Activated CD8-positive, alpha-beta T cell treated with anti-CD3 and anti-CD28 coated beads, Interleukin-2, amount 10 ng/mL, durations not matched to agents 7 days and 5 days (primary cell): ENCODE measurements at regions not wholly inside any gene's neighbourhood (a gene's known extent, or its start where the extent isn't known, plus 50 kb on each side); places are given as distances from the start of the nearest gene placed in this dataset.
"Not testable (repeated sequence)": the region's sequence is repeated elsewhere in the genome, so short reads cannot be mapped to it uniquely, and the experiment has no call there.

Source experiments
- ATAC-seq: fragments of 150-1000 bp; cut with Tn5 transposase; one replicate; pipeline ENCODE4 v1.10.0; 2021; ENCODE audit warnings: moderate library complexity
- CTCF ChIA-PET: fragments of 350-600 bp; sonication (Branson Sonifier 250); formaldehyde crosslinking; loops from one replicate; lab custom pipeline; 2021; ENCODE audit warnings: antibody characterized with exemption; lab: Charles Lee
- POLR2A ChIA-PET: fragments of 350-600 bp; sonication (Branson Sonifier 250); formaldehyde crosslinking; loops from one replicate; lab custom pipeline; 2021; ENCODE audit warnings: antibody characterized with exemption; lab: Charles Lee
- DNase-seq: peaks from one replicate; pipeline ENCODE4 v3.0.0-alpha.2; 2020
- H3K27ac Mint-ChIP-seq: one replicate; pipeline ENCODE4 v1.8.0; 2021; ENCODE audit warnings: mild to moderate bottlenecking, mixed read lengths
- H3K27me3 Mint-ChIP-seq: one replicate; pipeline ENCODE4 v1.8.0; 2021; ENCODE audit warnings: low read depth, mixed read lengths
- H3K36me3 Mint-ChIP-seq: one replicate; pipeline ENCODE4 v1.8.0; 2021; ENCODE audit warnings: low read depth, mixed read lengths
- H3K4me1 Mint-ChIP-seq: one replicate; pipeline ENCODE4 v1.8.0; 2021; ENCODE audit warnings: low read depth, mixed read lengths
- H3K4me3 Mint-ChIP-seq: one replicate; pipeline ENCODE4 v1.8.0; 2021; ENCODE audit warnings: mild to moderate bottlenecking, mixed read lengths
- H3K9me3 Mint-ChIP-seq: one replicate; pipeline ENCODE4 v1.8.0; 2022; ENCODE audit warnings: mixed read lengths; ENCODE audit not compliant: insufficient read depth

DNA sequence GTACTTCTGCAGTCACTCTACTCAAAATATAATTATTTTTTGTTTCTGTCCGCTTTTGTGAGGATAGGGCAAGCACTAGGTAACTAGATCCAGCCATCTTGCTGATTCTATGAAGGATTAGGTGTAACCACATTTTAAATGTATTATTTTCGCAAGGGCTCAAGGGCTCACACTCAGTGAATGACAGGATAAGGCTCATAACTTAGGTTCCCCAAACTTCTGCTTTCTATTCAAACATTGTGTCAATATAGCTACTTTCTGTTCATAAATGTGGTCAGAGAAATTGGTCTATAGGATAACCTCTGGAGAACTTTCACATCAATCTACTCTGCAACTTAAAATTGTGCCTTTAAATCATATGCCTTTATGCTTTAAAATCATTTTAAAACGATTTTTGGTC lies 1141.2 kb downstream of the SORCS1 start:
- Mint-ChIP-seq H3K9me3 (no peaks in the 10 kb centered on the region), H3K36me3 (no peaks in the 10 kb centered on the region), H3K4me1 (no peaks in the 10 kb centered on the region), H3K27ac (no peak overlapping the region), H3K4me3 (no peak overlapping the region), H3K27me3 (no peaks in the 10 kb centered on the region)
- ATAC-seq (no peak), DNase-seq (no peak)
- CTCF ChIA-PET = no interaction called here
- POLR2A ChIA-PET = no interaction called here

DNA sequence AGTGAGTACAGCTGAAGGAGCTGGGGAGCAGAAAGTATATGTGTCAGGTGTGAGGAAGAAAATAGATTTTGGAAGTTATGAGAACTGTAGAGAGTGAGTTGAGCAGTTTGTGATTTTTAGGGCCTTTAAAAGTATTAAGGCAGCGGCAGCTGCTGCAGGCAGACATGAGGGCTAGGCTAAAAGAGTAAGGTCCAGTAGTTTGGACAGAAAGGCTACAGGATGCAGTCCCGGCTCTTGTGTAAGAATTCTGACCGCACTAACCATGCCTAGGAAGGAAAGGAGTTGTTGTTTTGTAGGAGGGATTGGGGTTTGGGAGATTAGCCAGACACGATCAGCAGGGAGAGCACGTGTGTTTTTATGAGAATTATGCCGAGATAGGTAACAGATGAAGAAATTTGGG lies 1144.9 kb downstream of the SORCS1 start:
- H3K27me3 Mint-ChIP-seq, ATAC-seq, POLR2A ChIA-PET, H3K27ac Mint-ChIP-seq, CTCF ChIA-PET, H3K9me3 Mint-ChIP-seq, H3K4me1 Mint-ChIP-seq, DNase-seq, H3K36me3 Mint-ChIP-seq, H3K4me3 Mint-ChIP-seq: not testable (repeated sequence)

DNA sequence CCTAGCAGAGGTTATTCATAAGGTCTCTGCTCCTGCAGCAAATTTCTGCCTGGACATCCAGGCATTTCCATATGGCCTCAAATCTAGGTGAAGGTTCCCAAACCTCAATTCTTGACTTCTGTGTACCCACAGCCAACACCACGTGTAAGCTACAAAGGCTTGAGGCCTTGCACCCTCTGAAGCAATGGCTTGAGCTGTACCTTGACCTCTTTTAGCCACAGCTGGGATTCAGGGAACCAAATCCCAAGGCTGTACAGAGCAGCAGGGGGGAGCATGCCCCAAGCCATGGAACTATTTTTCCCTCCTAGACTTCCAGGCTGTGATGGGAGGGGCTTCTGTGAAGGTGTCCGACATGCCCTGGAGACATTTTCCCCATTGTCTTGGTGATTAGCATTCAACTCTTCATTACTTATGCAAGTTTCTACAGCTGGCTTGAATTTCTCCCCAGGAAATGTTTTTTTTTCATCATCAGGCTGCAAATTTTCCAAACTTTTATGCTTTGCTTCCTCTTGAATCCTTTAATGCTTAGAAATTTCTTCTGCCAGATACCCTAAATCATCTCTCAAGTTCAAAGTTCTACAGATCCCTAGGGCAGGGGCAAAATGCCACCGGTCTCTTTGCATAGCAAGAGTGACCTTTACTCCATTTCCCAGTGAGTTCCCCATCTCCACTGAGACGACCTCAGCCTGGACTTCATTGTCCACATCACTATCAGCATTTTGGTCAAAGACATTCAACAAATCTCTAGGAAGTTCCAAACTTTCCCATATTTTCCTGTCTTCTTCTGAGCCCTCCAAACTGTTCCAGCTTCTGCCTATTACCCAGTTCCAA lies 1148.9 kb downstream of the SORCS1 start:
- POLR2A ChIA-PET, H3K27ac Mint-ChIP-seq, H3K4me1 Mint-ChIP-seq, H3K4me3 Mint-ChIP-seq, CTCF ChIA-PET, H3K9me3 Mint-ChIP-seq, H3K27me3 Mint-ChIP-seq, DNase-seq, ATAC-seq, H3K36me3 Mint-ChIP-seq: not testable (repeated sequence)

DNA sequence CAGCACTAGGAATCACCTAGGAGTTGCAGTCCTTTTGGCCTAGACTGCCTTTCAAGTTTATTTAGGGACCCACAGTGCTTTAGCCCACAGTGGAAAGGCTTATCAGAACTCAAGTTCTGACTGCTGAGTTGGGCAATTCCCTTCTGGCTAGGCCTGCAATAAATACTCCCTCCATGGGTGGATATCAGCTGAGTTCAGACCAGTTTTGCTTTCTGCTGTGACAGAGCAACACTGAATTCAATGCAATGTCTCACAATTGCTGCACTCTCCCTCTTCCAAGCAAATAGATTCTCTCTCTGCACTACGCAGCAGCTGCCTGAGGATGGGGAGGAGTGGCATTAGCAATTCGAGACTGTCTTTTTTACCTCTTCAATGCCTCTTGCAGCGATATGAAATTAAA lies 1153.3 kb downstream of the SORCS1 start:
- Mint-ChIP-seq H3K36me3 (no peaks in the 10 kb centered on the region), H3K4me1 (no peaks in the 10 kb centered on the region), H3K27me3 (no peaks in the 10 kb centered on the region), H3K27ac (no peak overlapping the region), H3K9me3 (no peaks in the 10 kb centered on the region), H3K4me3 (no peak overlapping the region)
- POLR2A ChIA-PET = no interaction called here
- no peak for DNase-seq
- CTCF ChIA-PET = no interaction called here
- no peak for ATAC-seq

DNA sequence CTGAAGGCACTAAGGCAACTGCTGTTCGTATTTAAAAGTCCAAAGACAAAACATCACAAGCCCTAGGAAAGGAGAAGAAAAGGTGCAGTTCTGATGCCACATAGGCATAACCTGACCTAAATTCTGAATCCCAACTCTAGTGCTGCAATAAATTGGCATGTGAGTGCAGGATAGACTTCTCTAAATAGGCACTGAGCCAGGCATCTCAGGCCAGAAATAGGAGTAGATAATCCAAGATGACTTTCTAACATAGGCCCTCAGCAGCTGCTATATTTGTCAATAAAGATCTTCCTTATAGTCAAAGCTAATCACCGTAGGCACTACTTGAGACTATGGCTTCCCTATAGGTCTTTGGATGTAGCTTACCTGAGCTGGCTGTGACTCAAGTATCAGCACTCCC lies 1163.8 kb downstream of the SORCS1 start:
- no peak for ATAC-seq
- no peaks in the 10 kb centered on the region for H3K9me3 Mint-ChIP-seq
- no peaks in the 10 kb centered on the region for H3K27me3 Mint-ChIP-seq
- ChIA-PET POLR2A (no interaction called here), CTCF (no interaction called here)
- no peak overlapping the region for H3K4me3 Mint-ChIP-seq
- H3K36me3 Mint-ChIP-seq = no peaks in the 10 kb centered on the region
- no peak for DNase-seq
- H3K27ac Mint-ChIP-seq = no peak overlapping the region
- H3K4me1 Mint-ChIP-seq = no peaks in the 10 kb centered on the region

DNA sequence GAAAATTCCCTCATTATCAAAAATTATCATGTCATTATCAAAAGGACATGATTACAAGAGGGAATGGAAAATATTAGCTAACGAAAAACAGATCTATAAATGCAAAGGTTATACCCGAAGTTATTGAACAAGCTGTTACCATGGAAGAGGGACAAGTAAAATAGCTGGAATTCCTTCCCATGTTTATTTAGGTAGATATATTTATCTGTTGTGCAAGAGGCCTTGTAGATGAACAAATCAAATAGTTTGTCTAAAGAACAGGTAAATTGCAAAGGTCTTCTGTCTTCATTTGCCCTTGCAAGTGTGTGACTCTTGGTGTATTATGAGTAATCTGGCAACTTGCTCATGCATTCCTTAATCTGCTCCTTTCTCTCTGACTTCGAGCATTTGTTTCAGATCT lies 1170.9 kb downstream of the SORCS1 start:
- Mint-ChIP-seq H3K9me3 (no peaks in the 10 kb centered on the region), H3K36me3 (no peaks in the 10 kb centered on the region), H3K4me3 (no peak overlapping the region), H3K27ac (no peak overlapping the region), H3K4me1 (no peaks in the 10 kb centered on the region), H3K27me3 (no peaks in the 10 kb centered on the region)
- CTCF ChIA-PET = no interaction called here
- DNase-seq = no peak
- no peak for ATAC-seq
- POLR2A ChIA-PET = no interaction called here

DNA sequence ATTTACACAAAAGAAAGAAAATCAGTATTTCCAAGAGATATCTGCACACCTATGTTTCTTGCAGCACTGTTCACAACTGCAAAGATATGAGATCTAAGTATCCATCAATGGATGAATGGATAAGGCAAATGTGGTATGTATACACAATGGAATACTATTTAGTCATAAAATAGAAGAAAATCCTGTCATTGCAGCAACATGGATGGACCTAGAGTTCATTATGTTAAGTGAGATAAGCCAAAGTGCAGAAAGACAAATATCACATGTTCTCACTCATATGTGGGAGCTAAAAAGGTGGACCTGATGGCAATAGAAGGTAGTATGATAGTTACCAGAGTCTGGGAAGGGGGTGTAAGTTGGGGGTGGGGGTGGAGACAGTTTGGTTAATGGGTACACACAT lies 1171.6 kb downstream of the SORCS1 start:
- H3K4me1 Mint-ChIP-seq = no peaks in the 10 kb centered on the region
- H3K27me3 Mint-ChIP-seq = no peaks in the 10 kb centered on the region
- POLR2A ChIA-PET = no interaction called here
- H3K36me3 Mint-ChIP-seq = no peaks in the 10 kb centered on the region
- CTCF ChIA-PET = no interaction called here
- no peak overlapping the region for H3K27ac Mint-ChIP-seq
- no peak for DNase-seq
- H3K4me3 Mint-ChIP-seq = no peak overlapping the region
- ATAC-seq = no peak
- H3K9me3 Mint-ChIP-seq = no peaks in the 10 kb centered on the region

DNA sequence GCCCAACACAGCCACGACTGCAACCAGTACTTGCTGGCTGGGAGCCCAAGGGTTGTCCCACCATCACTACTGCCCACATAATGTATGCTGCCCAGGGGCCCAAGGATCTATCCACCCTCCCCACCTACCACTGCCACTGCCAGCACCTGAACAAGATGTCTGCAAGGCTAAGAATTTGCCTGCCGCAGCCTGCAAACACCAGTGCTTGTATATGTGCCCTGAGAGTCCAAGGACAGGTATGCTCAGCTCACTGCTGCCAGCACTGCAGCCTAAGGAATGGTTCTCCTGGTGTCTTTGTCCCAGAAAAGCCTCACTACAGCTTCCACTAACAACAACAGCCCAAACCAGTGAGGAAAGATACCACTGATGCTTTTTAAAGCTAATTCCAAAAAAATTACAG lies 1174.0 kb downstream of the SORCS1 start:
- no peaks in the 10 kb centered on the region for H3K9me3 Mint-ChIP-seq
- ATAC-seq (no peak), DNase-seq (no peak)
- ChIA-PET CTCF (no interaction called here), POLR2A (no interaction called here)
- no peak overlapping the region for H3K4me3 Mint-ChIP-seq
- H3K36me3 Mint-ChIP-seq = no peaks in the 10 kb centered on the region
- no peaks in the 10 kb centered on the region for H3K4me1 Mint-ChIP-seq
- no peaks in the 10 kb centered on the region for H3K27me3 Mint-ChIP-seq
- H3K27ac Mint-ChIP-seq = no peak overlapping the region

DNA sequence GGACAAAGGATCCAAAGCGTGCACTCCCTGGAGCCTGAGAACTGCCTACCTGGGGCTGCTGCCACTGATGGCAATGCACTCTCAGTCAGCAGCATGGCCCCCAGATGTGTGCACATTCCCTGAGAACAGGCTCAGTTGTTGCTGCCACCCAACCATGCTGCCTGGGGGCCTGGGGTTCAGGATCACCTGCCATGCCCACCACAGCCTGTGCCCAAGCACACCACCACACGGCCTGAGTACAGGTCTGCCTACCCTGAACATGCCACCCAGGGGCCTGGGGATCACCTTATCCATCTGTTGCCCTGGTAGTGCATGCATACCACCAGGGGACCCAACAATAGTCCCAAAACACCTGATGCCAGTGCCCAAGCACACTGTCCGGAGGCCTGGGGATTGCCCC lies 1174.5 kb downstream of the SORCS1 start:
- Mint-ChIP-seq H3K4me1 (no peaks in the 10 kb centered on the region), H3K27ac (no peak overlapping the region), H3K9me3 (no peaks in the 10 kb centered on the region), H3K27me3 (no peaks in the 10 kb centered on the region), H3K4me3 (no peak overlapping the region), H3K36me3 (no peaks in the 10 kb centered on the region)
- DNase-seq (no peak), ATAC-seq (no peak)
- POLR2A ChIA-PET = no interaction called here
- CTCF ChIA-PET = no interaction called here

DNA sequence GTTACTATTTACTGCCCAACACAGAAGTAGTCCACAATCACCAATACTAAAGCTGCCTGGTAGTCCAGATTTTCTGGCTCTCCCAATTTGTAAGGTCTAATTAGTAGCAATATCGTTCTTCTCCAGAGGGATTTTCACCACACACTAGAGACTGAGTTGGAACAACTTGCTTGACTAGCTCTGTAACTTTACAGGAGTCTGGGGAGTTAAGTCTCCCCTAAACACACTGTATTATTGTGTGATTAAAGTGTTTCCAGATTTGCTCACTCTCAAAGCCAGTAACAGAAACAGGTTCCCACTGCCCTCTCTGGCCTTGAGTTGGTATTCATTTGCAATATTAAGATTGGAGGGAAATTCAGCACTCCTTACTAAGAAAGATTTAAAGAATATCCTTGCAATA lies 1175.7 kb downstream of the SORCS1 start:
- ChIA-PET POLR2A (no interaction called here), CTCF (no interaction called here)
- Mint-ChIP-seq H3K36me3 (no peaks in the 10 kb centered on the region), H3K4me1 (no peaks in the 10 kb centered on the region), H3K9me3 (no peaks in the 10 kb centered on the region), H3K27ac (no peak overlapping the region), H3K27me3 (no peaks in the 10 kb centered on the region), H3K4me3 (no peak overlapping the region)
- no peak for DNase-seq
- no peak for ATAC-seq

DNA sequence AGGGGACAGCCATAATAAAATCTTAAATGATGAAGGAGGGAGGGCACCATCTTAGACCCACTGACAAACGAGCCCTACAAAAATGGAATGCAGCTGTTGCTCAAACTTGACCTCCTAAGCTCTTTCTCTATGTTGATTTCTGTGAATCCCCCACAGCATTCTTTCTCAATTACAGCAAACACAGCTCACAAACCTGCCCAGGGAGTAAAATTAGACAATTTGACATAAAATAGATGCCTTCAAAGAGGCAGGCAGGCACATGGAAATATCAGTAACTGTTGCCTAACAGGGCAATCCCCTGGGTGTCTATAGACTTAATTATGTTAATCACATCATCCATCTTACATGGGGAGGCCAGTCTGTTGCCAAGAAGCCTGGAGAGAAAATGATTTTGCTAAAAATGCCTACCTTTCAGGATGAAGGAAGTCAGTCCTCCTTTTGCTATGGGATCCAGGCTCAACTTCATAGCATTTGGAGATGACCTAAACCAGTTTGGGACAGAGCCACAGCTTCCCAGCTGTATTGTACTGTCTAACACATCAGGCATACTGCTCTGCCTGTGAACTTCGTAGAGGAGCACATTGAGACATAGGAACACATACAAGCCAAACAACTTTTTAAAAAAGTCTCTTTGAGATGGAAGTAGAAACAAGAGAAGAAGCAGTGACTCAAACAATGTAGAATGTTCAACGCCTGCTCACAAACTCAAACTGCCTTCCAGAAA lies 1177.4 kb downstream of the SORCS1 start:
- DNase-seq (no peak), ATAC-seq (no peak)
- ChIA-PET POLR2A (no interaction called here), CTCF (no interaction called here)
- Mint-ChIP-seq H3K36me3 (no peaks in the 10 kb centered on the region), H3K27ac (no peak overlapping the region), H3K27me3 (no peaks in the 10 kb centered on the region), H3K4me1 (no peaks in the 10 kb centered on the region), H3K9me3 (no peaks in the 10 kb centered on the region), H3K4me3 (no peak overlapping the region)

DNA sequence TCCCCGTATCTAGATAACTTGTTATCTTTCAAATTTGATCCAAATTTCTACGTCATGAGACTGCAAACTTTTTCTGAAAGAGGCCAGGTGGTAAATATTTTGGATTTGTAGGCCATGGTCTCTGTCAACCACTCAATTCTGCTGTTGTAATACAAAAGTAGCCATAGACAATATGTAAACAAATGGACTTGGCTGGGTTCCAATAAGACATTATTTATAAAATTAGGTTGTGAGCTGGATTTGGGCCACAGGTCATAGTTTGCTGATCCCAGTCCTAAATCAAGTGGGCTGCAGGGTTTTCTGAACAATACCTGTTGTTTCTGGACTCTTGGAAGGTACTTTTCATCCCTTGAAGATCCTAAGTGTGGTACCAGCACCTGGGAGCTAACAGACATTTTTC lies 1178.0 kb downstream of the SORCS1 start:
- Mint-ChIP-seq H3K27ac (no peak overlapping the region), H3K4me1 (no peaks in the 10 kb centered on the region), H3K9me3 (no peaks in the 10 kb centered on the region), H3K4me3 (no peak overlapping the region), H3K27me3 (no peaks in the 10 kb centered on the region), H3K36me3 (no peaks in the 10 kb centered on the region)
- CTCF ChIA-PET = no interaction called here
- DNase-seq (no peak), ATAC-seq (no peak)
- POLR2A ChIA-PET = no interaction called here
